ENCODE measurements at regions not wholly inside any gene's neighbourhood (a gene's known extent, or its start where the extent isn't known, plus 50 kb on each side); places are given as distances from the start of the nearest gene placed in this dataset.

GRCh38 chr11:86143087-86144030, 74.5 kb upstream of the PICALM start:
- no TSS peak for BruUV-seq (replicated peaks)

More at GRCh38 chr11:86143087-86144030, 74.5 kb upstream of the PICALM start:
- Histone ChIP-seq H3K27ac (ENCODE audit: insufficient read depth, low read depth, low read length) (no peak overlapping the region), H3K4me3 (replicated peaks in 1 of 3; ENCODE audit: insufficient read depth in 1 of 3, low read depth in 1 of 3, low read length in 3 of 3) (no peak overlapping the region), H3K79me2 (ENCODE audit: control insufficient read depth, insufficient read depth, low read length) (no peaks in the 10 kb centered on the region), H4K20me1 (replicated peaks; ENCODE audit: control insufficient read depth, extremely low read depth, insufficient read depth, low read length) (no peaks in the 10 kb centered on the region), H3K9ac (replicated peaks; ENCODE audit: extremely low read depth, insufficient read depth, low read length) (no peak overlapping the region), H3K4me2 (ENCODE audit: insufficient read depth, low read length) (no peak overlapping the region), H3K36me3 (ENCODE audit: control insufficient read depth in 2 of 2, extremely low read depth in 1 of 2, insufficient read depth in 2 of 2, low read length in 2 of 2) (no peaks in the 10 kb centered on the region), H2AFZ (ENCODE audit: low read depth, low read length) (no peak overlapping the region), H3K9me1 (replicated peaks; ENCODE audit: control insufficient read depth, extremely low read depth, insufficient read depth, low read length) (no peaks in the 10 kb centered on the region), H3K4me1 (ENCODE audit: control insufficient read depth, extremely low read depth, insufficient read depth, low read length) (no peaks in the 10 kb centered on the region), H3K9me3 (replicated peaks; ENCODE audit: control insufficient read depth, insufficient read depth, low read length) (no peaks in the 10 kb centered on the region), H3K27me3 (ENCODE audit: control insufficient read depth in 2 of 2, insufficient read depth in 2 of 2, low read length in 2 of 2) (no peaks in the 10 kb centered on the region)
- no peak for FAIRE-seq
- CTCF ChIA-PET: interaction anchor here (1.2 to 1.3 kb wide), 2 partner anchors 9 to 10 kb away, joined by 3 read pairs; no protein-coding TSS in a partner anchor
- POLR2A ChIA-PET: no interaction called here
- dilution Hi-C loops (cut with MboI; ENCODE audit: extremely low pct_ligation_motif_present, low sequenced_read_pairs) (no loop called here), intact Hi-C loops (cut with micrococcal nuclease) (no loop called here)
- no peak for DNase-seq (ENCODE audit: low read depth, low spot score)
- TF ChIP-seq FOS (IDR thresholded peaks at IDR 0.05; ENCODE audit: borderline replicate concordance, insufficient read depth, low read length): no peak
- TF ChIP-seq POLR2A (IDR thresholded peaks at IDR 0.05; ENCODE audit: low read depth, low read length): no peak
- no peak for TF ChIP-seq CTCF (IDR thresholded peaks at IDR 0.05; ENCODE audit: extremely low read depth in 1 of 2, insufficient read depth in 1 of 2, low read depth in 1 of 2, low read length in 2 of 2)
- no peak for TF ChIP-seq MYC (IDR thresholded peaks at IDR 0.05; ENCODE audit: low read depth, low read length)
- TF ChIP-seq EZH2 (IDR thresholded peaks at IDR 0.05; ENCODE audit: borderline replicate concordance, low read depth, low read length, severe bottlenecking): no peak
- no peak for TF ChIP-seq GATA2 (IDR thresholded peaks at IDR 0.05; ENCODE audit: insufficient read depth, insufficient read length, low read depth, low read length)
- TF ChIP-seq JUN (IDR thresholded peaks at IDR 0.05; ENCODE audit: borderline replicate concordance, insufficient read depth, insufficient read length, low read depth): no peak
- no peak for TF ChIP-seq MAX (IDR thresholded peaks at IDR 0.05; ENCODE audit: insufficient read depth, insufficient read length)

Data from endothelial cell of umbilical vein (primary cell).